ENCODE measurements at regions not wholly inside any gene's neighbourhood (a gene's known extent, or its start where the extent isn't known, plus 50 kb on each side); places are given as distances from the start of the nearest gene placed in this dataset.
"Not testable (repeated sequence)": the region's sequence is repeated elsewhere in the genome, so short reads cannot be mapped to it uniquely, and the experiment has no call there.

DNA sequence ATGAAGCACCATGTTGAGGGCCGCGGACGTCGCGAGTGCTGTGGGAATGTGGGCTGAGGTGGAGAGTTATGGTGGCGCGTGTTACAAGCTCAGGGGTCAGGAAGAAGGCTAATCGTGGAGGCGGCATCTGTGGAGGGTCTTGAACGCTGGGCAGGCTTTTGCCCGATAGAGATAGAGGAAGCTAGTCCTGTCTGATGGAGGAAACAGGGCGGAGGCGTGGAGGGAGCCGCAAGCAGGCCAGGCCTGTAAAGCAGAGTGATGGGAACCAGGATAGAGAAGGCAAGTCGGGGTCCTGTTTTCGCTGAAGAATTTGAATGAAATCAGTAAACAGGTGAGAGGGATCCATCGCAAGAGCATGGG lies 2654.3 kb upstream of the DEFB115 start:
- TF ChIP-seq, protein P1, sequence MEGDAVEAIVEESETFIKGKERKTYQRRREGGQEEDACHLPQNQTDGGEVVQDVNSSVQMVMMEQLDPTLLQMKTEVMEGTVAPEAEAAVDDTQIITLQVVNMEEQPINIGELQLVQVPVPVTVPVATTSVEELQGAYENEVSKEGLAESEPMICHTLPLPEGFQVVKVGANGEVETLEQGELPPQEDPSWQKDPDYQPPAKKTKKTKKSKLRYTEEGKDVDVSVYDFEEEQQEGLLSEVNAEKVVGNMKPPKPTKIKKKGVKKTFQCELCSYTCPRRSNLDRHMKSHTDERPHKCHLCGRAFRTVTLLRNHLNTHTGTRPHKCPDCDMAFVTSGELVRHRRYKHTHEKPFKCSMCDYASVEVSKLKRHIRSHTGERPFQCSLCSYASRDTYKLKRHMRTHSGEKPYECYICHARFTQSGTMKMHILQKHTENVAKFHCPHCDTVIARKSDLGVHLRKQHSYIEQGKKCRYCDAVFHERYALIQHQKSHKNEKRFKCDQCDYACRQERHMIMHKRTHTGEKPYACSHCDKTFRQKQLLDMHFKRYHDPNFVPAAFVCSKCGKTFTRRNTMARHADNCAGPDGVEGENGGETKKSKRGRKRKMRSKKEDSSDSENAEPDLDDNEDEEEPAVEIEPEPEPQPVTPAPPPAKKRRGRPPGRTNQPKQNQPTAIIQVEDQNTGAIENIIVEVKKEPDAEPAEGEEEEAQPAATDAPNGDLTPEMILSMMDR (conservative IDR thresholded peaks at IDR 0.05; ENCODE audit: low read length) = not testable (repeated sequence)
- TF ChIP-seq EZH2phosphoT487 (IDR thresholded peaks at IDR 0.05; ENCODE audit: borderline replicate concordance, low read depth, low read length) = not testable (repeated sequence)

Measured in OCI-LY7 (cell line).